ENCODE measurements at regions not wholly inside any gene's neighbourhood (a gene's known extent, or its start where the extent isn't known, plus 50 kb on each side); places are given as distances from the start of the nearest gene placed in this dataset.

DNA sequence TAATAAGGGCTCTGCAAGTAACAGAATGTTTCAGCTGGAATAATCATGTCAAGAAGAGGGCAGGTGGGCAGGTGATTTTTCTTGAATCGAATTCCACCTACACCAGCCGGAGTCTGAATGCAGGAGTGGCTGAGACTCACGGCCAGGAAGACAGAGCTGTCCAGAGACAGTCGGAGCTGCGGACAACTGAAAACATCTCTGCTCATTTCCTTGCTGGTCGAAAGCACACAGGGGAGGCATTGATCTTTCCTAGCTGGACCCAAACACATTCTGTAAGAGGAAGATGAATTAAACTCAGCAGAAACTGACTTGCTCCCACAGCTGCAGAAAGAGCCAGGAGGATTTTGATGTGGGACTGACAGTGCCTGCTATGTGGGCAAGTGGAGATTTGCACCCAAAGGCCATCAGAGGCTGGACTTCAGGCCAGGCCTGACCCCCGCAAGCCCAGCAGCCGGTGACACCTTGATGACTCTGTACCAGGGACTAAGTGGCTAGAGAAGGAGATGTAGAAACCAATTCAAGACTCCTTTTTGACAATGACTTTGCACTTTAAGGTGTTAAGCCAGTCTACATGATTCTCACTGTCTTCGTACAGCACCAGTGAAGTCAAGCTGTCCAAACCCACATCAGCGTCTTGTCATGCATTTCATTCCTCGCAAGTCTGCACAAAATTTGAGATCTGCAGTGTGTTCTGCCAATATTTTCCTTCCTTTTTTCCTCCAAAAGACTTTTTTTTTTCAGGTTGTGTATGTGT lies 169.4 kb downstream of the TEX36 start:
- DNase-seq (ENCODE audit: low read depth), result no peak

DNA sequence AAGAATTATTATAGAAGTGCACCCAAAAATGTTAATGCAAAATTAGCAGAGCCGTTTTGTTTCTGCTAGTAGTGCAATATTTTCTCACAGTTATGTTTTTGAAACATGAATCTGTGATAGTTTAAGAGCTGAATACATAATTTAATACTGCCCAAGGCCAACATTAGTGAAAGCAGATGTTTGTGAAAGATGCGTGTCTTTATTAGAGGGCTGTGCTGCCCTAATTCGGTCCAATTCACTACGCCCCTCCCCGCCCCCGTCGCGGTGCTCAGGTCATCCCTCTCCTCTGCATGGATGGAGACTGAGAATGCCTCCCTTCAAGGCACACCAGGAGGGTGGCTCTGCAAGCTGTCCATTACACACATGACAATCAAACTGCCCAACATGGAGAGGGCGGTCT lies 172.0 kb downstream of the TEX36 start:
- no peak for DNase-seq (ENCODE audit: low read depth)

DNA sequence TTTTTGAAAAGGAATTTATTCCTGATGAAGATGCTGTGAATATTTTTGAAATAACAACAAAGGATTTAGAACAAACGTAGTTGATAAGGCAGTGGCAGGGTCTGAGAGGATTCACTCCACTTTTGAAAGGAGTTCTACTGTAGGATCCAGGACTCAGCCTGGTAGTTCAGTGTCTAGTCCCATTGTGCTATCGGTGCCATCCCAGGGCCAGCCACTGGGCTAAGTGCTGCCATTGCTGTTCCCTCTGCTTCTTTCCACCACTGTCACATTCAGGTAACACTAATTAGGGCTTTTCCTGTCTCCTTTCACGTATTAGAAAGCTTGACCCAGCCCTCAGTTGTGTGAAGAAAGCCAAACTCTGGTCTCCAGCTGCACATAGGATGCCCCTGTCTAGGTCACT lies 177.3 kb downstream of the TEX36 start:
- DNase-seq (ENCODE audit: low read depth), result no peak

- no peak for DNase-seq (ENCODE audit: low read depth)
Observed at GRCh38 chr10:125502276-125502675, 180.7 kb downstream of the TEX36 start.

DNA sequence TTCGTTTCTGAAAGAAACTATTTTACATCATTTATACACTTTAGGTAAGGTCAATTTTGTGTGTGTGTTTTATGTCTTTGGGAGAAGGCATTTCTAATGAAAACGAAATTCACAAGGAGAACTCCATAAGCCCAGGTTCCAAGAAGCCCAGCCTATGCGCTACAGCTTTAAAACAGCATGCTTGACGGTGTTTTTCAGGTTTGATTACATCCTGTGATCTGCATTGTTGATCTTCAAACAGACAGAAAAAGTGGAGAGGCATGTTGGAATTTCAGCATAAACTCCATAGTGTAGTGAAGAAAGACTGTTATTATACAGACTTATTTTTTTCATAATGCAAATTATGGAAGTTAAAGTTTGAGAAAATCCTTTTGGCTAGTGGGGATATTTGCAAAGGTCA lies 187.6 kb downstream of the TEX36 start:
- DNase-seq (ENCODE audit: low read depth), result no peak

GRCh38 chr10:125494651-125495239 lies 188.2 kb downstream of the TEX36 start:
- DNase-seq (ENCODE audit: low read depth), result no peak

DNA sequence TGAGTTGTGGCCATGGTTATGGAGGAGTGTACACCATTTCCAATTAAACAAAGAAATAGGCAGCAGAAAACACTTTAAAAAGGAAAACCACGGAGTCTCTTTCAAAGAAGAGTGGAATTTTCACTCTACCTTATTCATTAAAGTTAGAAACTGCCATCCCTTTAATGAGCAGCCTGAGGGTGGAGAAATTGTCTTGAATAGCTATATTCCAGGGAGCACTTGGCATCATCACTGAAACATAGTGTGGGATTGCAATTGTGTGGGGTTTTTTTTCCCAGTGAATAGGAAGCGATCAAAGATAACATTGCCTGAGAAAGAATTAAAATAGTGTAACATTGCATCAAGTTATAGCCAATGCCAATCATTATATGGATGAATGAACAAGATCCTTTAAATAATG lies 191.6 kb downstream of the TEX36 start:
- DNase-seq (ENCODE audit: low read depth), result no peak

- no peak for DNase-seq (ENCODE audit: low read depth)
Observed at GRCh38 chr10:125489731-125490130, 193.2 kb downstream of the TEX36 start.

DNA sequence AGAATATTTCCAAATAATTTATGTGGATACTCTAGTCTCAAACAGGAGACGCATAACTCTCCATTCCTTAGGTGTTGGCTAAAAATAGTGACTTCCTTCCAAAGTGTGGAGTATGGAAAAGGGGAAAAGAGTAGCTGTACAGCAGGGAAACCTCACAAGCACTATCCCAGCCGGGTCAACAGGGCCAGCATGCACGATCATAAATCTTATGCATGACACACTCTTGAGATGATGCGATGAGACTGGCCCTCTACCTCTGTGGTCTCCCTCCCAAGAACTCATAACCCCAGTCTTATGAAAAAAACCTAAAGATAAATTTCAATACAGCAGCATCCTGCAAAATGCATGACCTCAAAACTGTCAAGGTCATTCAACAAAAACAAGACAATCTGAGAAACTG lies 197.3 kb downstream of the TEX36 start:
- DNase-seq (ENCODE audit: low read depth), result no peak

DNA sequence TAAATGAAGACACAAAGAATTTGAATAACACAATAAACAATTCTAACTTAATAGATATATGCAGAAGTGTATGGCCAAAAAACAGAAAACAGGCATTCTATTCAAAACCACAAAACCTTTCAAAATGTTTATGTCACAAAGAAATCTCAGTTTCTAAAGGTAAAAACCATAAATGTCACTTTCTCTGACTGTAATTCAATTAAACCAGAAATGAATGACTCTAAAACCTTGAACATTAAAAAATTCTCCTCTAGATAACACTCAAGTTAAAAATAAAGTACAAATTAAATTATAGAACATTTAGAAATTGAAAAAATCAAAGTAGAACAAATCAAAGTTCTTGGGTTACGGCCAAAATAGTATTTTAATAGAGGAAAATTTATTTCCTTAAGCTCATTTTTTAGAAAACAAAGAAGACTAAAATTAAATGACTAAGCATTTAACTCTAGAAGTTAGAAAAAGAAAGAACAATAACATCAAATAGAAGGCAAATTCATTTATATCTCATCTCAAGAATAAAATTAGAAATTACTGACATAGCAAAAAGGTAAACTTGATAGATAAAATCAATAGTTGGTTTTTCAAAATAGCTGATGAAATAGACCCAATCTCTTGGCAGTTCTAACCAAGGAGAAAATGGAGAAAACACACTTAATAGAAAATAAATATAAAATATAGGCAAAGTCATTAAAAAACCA lies 198.8 kb downstream of the TEX36 start:
- no peak for DNase-seq (ENCODE audit: low read depth)

DNA sequence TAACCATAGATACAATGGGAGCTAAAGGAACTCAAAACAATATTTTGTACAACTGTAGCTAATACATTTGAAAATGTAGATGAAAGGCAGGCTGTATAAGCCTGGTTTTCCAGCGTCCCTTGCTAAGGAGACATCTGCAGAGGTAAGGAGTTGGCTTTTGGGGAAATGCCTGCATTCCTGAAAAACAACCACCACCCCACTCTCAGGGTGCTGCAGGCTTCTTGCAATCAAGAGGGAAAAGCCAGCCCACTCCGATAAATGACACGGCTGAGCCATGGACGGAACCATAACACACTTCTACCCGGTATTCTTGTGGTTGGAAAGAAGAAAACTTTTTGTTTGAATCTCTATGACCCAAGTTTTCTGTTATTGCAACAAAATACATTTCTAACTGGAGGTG lies 200.3 kb downstream of the TEX36 start:
- no peak for DNase-seq (ENCODE audit: low read depth)

DNA sequence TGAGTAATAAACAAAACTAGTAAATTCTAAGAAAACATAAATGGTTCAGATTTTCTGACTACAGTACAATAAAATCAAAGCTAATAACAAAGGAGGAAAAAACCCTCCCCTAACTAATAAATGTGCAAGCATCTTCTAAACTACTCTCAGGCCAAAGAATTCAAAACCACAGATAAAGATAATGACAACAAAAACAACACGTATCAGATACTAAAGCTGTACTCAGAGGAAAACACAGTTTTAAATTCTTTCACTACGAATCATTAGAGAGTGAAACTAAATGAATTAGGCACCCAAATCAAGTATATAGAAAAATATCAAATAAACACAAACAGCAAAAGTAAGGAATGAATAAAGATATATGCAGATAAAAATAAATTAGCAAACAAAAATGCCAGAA lies 200.9 kb downstream of the TEX36 start:
- peak; percentile 21 for DNase-seq (ENCODE audit: low read depth)

DNA sequence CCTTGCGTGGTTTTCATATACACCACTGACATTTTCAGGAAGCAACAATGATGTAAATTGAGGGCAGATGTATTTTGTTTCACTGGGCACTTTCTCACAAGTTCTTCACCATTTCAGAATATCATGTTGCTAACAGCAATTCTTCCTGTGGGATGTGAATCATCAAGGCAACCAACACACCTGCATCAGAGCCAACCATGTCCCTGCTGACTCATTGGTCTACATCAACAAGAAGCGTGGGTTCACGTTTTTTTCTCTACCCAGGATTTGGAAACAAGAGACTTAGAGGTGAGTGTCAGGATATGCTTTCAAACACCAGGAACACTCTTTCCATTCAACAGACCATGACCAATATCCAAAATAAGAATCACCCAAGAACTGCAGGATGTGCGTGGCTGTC lies 203.9 kb downstream of the TEX36 start:
- DNase-seq (ENCODE audit: low read depth), result peak; percentile 79

DNA sequence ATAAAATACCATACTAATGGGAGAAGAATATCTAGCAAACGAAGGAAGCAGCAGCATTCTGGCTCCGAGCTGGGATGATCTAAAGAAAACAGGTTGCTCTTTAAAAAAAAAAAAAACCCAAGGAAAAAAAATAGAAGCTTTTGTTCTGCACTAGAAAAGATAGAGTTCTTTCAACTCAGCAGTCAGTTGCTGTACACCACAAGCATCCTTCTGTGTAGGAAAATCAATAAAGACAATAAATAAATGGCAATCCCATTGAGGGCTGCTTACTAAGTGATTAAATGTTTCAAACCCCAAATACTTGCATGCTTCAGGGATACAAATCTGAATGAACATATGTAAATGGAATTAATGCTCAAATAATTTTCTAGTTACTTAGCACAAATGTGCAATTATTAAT lies 207.1 kb downstream of the TEX36 start:
- no peak for DNase-seq (ENCODE audit: low read depth)

DNA sequence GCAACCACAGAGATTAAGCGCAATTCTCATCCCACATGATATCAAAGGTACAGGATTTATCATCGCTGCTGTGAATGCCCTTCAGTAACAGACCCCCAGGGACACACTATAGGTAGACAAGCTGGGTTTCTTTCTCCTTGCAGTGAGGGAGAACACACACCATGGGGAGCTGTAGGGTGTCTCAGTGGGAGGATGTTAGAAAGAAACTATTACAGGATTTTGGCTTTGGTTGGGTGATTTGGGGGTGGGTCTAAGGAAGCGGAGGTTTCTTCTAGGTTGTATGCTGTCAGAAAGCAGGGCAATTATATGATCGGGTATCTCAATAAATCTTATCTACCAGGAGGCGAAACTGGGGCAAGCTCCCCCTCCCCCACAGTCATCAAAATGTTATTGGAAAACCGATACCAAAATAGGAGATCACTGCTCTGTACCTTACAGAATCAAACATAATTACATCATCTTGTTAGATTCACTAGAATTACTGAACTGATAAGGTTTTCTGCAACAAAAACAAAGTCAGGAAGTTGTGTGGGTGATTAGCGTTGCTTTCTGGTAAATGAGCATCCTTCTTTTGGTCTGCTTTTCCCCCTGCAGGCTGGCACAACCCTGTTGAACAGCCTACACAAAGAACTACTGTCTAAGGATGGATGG lies 209.7 kb downstream of the TEX36 start:
- DNase-seq (ENCODE audit: low read depth), result no peak

- DNase-seq (ENCODE audit: low read depth), result no peak
Observed at GRCh38 chr10:125472010-125472607, 210.9 kb downstream of the TEX36 start.

DNA sequence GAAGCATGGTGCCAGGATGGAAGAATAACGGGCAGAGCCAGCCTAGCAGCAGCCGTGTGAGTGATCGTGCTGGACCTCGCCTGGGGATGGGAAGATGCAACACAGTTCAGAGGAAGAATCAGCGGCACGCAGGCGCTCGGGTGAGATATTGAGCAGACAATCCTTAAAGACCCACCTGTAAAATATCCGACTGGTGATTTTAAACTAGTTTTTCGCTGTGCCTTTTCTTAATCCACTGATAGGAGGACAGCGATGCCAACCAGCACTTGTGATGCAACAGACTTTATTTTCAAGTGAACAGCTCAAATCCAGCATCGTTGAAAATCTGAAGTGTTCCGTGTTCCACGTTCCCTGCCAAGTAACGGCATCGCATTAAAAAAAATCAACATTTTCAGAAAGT lies 214.7 kb downstream of the TEX36 start:
- DNase-seq (ENCODE audit: low read depth), result no peak

DNA sequence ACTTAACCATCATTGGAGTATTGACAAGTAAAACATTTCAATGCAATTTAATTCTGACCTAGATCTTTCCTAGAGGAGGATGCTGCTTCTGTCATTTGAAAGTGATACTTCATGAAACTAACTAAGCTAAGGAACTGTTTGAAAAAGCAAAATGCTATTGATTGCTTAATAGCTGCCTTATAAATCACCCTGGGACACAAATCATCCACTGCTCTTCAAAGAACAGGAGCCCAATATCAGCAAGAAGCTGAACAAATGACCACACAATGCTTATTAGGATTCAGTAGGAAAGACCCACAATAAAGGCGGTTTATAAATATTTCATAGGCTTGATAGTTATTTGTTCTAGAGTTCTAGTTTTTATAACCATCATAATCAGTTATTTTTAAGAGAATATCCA lies 216.3 kb downstream of the TEX36 start:
- DNase-seq (ENCODE audit: low read depth), result no peak

- no peak for DNase-seq (ENCODE audit: low read depth)
Observed at GRCh38 chr10:125462845-125463244, 220.1 kb downstream of the TEX36 start.

- no peak for DNase-seq (ENCODE audit: low read depth)
Observed at GRCh38 chr10:125460326-125460725, 222.6 kb downstream of the TEX36 start.

- DNase-seq (ENCODE audit: low read depth), result no peak
Observed at GRCh38 chr10:125457406-125457805, 225.6 kb downstream of the TEX36 start.

DNA sequence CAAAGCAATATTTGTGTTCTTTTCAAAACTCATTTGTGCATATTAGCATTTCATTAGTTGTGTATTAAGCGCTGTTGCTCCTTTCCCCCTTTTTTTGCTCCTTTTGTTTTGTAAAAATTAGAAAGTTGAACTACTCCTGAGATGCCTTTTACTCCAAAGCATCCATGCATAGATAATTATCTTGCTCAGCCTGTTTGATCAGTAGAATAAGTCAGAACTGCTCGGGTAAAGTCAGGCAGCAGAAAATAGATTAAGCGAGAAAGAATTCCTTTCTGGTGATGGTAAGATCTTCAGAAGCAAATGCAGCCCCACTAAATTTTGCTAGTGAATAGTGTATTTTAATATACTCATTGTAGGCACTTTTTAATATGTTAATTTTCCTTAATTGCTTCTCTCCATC lies 227.1 kb downstream of the TEX36 start:
- DNase-seq (ENCODE audit: low read depth), result peak; percentile 26

Measured in renal cortical epithelial cell (primary cell).